ENCODE measurements at regions not wholly inside any gene's neighbourhood (a gene's known extent, or its start where the extent isn't known, plus 50 kb on each side); places are given as distances from the start of the nearest gene placed in this dataset.

DNA sequence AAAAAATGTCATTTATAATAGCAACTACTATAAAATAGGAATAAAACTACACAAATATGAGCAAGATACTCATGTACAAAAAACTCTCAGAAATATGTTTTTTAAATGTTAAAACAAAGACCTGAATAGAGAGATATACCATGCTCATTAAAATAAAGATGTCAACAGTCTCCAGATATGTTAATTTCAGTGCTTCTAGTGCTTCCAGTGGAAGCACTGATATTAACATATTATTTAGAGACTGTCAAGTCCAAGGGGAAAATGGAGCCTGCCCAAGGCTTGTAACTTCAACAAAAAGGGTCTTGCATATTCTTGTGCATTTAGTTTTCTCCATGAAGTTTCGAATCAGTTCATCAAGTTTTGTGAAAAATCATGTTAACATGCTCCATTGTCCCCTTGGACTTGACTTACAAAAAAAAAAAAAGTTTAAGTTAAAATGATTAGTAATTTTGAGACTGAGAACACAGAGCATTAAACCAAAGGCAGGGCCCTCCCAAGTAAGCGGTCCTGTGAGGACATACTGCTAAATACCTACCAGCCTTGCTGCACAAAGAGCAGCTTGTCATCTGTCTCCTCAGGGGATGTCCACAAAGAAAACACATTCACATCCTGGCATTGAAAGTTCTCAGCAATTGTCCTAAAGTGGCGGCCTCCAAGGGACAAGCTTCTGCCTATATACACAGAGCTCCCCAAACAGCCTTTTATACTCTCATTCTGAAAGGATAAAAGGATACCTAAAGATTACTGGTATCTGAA lies 501.9 kb upstream of the CHAC2 start:
- Histone ChIP-seq H3K36me3 (no peaks in the 10 kb centered on the region), H3K9me3 (no peaks in the 10 kb centered on the region), H3K4me1 (no peaks in the 10 kb centered on the region), H3K27ac (no peak overlapping the region), H3K27me3 (ENCODE audit: low read depth) (no peaks in the 10 kb centered on the region), H3K4me3 (no peak overlapping the region)
- intact Hi-C loops (cut with DNase I): no loop called here
- ATAC-seq (no peak), DNase-seq (no peak)
- TF ChIP-seq CTCF (IDR thresholded peaks at IDR 0.05): no peak

- Histone ChIP-seq H3K36me3 (no peaks in the 10 kb centered on the region), H3K27ac (no peak overlapping the region), H3K4me3 (no peak overlapping the region), H3K9me3 (no peaks in the 10 kb centered on the region), H3K27me3 (ENCODE audit: low read depth) (no peaks in the 10 kb centered on the region), H3K4me1 (no peaks in the 10 kb centered on the region)
- intact Hi-C loops (cut with DNase I): no loop called here
- TF ChIP-seq CTCF (IDR thresholded peaks at IDR 0.05): no peak
- ATAC-seq (no peak), DNase-seq (no peak)
Observed at GRCh38 chr2:53260568-53260967, 507.0 kb upstream of the CHAC2 start.

DNA sequence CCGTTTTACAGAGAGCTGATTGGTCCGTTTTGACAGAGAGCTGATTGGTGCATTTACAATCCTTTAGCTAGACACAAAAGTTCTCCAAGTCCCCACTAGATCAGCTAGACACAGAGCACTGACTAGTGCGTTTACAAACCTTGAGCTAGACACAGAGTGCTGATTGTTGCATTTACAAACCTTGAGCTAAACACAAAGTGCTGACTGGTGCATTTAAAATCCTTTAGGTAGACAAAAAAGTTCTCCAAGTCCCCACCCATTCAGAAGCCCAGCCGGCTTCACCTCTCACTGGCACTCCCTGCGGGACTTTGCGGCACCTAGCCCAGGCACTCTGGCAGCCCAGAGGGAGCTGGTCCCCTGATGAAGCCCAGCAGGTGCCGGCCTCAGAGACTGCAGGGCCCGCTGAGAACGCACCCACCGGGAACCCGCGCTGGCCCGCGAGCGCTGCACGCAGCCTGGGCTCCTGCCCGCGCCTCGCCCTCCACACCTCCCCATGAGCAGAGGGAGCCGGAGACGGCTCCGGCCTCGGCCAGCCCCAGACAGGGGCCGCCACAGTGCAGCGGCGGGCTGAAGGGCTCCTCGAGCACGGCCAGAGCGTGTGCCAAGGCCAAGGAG lies 508.1 kb upstream of the CHAC2 start:
- Histone ChIP-seq H3K4me3 (no peak overlapping the region), H3K36me3 (no peaks in the 10 kb centered on the region), H3K9me3 (no peaks in the 10 kb centered on the region), H3K27me3 (ENCODE audit: low read depth) (no peaks in the 10 kb centered on the region), H3K27ac (no peak overlapping the region), H3K4me1 (no peaks in the 10 kb centered on the region)
- TF ChIP-seq CTCF (IDR thresholded peaks at IDR 0.05): no peak
- ATAC-seq: no peak
- DNase-seq: no peak
- intact Hi-C loops (cut with DNase I): no loop called here

DNA sequence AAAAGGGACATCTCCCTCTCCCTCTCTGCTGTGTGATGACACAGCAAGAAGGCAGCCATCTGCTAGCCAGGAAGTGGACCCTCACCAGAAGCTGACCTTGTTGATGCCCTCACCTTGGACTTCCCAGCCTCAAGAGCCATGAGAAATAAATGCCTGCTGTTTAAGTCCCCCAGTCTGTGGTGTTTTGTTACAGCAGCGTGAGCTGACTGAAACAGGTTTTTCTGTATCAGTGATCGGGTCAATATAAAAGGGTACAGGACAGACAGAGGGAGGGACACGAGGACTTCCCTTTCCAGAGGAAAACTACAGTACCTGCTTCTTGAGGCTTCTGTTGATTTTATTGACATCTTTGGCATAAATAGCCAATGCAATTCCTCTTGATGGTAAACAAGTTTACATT lies 510.3 kb upstream of the CHAC2 start:
- Histone ChIP-seq H3K4me3 (no peak overlapping the region), H3K9me3 (no peaks in the 10 kb centered on the region), H3K36me3 (no peaks in the 10 kb centered on the region), H3K27ac (no peak overlapping the region), H3K27me3 (ENCODE audit: low read depth) (no peaks in the 10 kb centered on the region), H3K4me1 (no peaks in the 10 kb centered on the region)
- DNase-seq (no peak), ATAC-seq (no peak)
- TF ChIP-seq CTCF (IDR thresholded peaks at IDR 0.05): no peak
- intact Hi-C loops (cut with DNase I): no loop called here

DNA sequence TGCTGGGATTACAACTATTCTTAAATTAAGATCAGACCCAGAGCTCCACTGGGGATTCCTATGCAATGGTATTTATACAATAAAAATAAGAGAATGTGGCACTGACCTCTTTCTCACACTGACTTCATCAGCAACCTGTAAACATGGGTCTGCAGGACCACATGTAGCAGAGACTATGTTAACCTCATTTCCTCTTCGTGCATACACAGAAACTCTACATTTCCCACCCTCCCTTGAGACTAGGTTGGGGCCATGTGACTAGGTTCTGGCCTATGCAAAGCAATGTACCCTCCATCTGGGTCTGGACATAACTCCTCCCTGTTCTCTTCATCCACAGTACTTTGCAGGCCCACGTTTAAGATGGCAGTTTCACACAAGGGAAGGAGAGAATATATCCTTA lies 514.4 kb upstream of the CHAC2 start:
- intact Hi-C loops (cut with DNase I): no loop called here
- Histone ChIP-seq H3K4me3 (no peak overlapping the region), H3K36me3 (no peaks in the 10 kb centered on the region), H3K27me3 (ENCODE audit: low read depth) (no peaks in the 10 kb centered on the region), H3K27ac (no peak overlapping the region), H3K4me1 (no peaks in the 10 kb centered on the region), H3K9me3 (no peaks in the 10 kb centered on the region)
- no peak for DNase-seq
- no peak for ATAC-seq
- no peak for TF ChIP-seq CTCF (IDR thresholded peaks at IDR 0.05)
